ENCODE measurements at regions not wholly inside any gene's neighbourhood (a gene's known extent, or its start where the extent isn't known, plus 50 kb on each side); places are given as distances from the start of the nearest gene placed in this dataset.
"Not testable (repeated sequence)": the region's sequence is repeated elsewhere in the genome, so short reads cannot be mapped to it uniquely, and the experiment has no call there.

- no peak overlapping the region for H3K4me3 ChIP-seq (ENCODE audit: low read length)
- no peak for TF ChIP-seq CTCF (conservative IDR thresholded peaks at IDR 0.05; ENCODE audit: low read depth, low read length)
- no peak for DNase-seq (ENCODE audit: low read depth)
These were observed 803.7 kb downstream of the MCTP2 start for GRCh38 chr15:95035106-95035505.

- DNase-seq (ENCODE audit: low read depth) = no peak
- H3K4me3 ChIP-seq (ENCODE audit: low read length) = no peak overlapping the region
- no peak for TF ChIP-seq CTCF (conservative IDR thresholded peaks at IDR 0.05; ENCODE audit: low read depth, low read length)
These were observed 809.9 kb downstream of the MCTP2 start for GRCh38 chr15:95041297-95041696.

- H3K4me3 ChIP-seq (ENCODE audit: low read length); DNase-seq (ENCODE audit: low read depth): not testable (repeated sequence)
These were observed 812.0 kb downstream of the MCTP2 start for GRCh38 chr15:95043236-95043932.

- no peak for DNase-seq (ENCODE audit: low read depth)
- no peak for TF ChIP-seq CTCF (conservative IDR thresholded peaks at IDR 0.05; ENCODE audit: low read depth, low read length)
- H3K4me3 ChIP-seq (ENCODE audit: low read length) = no peak overlapping the region
These were observed 812.6 kb downstream of the MCTP2 start for GRCh38 chr15:95043933-95044313.

- no peak for DNase-seq (ENCODE audit: low read depth)
- no peak for TF ChIP-seq CTCF (conservative IDR thresholded peaks at IDR 0.05; ENCODE audit: low read depth, low read length)
- no peak overlapping the region for H3K4me3 ChIP-seq (ENCODE audit: low read length)
These were observed 813.5 kb downstream of the MCTP2 start for GRCh38 chr15:95044745-95045417.

- no peak overlapping the region for H3K4me3 ChIP-seq (ENCODE audit: low read length)
- DNase-seq (ENCODE audit: low read depth) = no peak
- TF ChIP-seq CTCF (conservative IDR thresholded peaks at IDR 0.05; ENCODE audit: low read depth, low read length) = no peak
These were observed 820.5 kb downstream of the MCTP2 start for GRCh38 chr15:95051861-95052260.

GRCh38 chr15:95059346-95059905 lies 828.1 kb downstream of the MCTP2 start:
- no peak for DNase-seq (ENCODE audit: low read depth)
- TF ChIP-seq CTCF (conservative IDR thresholded peaks at IDR 0.05; ENCODE audit: low read depth, low read length) = no peak
- no peak overlapping the region for H3K4me3 ChIP-seq (ENCODE audit: low read length)
